ENCODE measurements at regions not wholly inside any gene's neighbourhood (a gene's known extent, or its start where the extent isn't known, plus 50 kb on each side); places are given as distances from the start of the nearest gene placed in this dataset.

GRCh38 chr2:168369031-168369430 lies 87.0 kb upstream of the CERS6 start:
- H3K4me3 ChIP-seq (ENCODE audit: low read depth, low read length), result no peak overlapping the region
- TF ChIP-seq, protein P1, sequence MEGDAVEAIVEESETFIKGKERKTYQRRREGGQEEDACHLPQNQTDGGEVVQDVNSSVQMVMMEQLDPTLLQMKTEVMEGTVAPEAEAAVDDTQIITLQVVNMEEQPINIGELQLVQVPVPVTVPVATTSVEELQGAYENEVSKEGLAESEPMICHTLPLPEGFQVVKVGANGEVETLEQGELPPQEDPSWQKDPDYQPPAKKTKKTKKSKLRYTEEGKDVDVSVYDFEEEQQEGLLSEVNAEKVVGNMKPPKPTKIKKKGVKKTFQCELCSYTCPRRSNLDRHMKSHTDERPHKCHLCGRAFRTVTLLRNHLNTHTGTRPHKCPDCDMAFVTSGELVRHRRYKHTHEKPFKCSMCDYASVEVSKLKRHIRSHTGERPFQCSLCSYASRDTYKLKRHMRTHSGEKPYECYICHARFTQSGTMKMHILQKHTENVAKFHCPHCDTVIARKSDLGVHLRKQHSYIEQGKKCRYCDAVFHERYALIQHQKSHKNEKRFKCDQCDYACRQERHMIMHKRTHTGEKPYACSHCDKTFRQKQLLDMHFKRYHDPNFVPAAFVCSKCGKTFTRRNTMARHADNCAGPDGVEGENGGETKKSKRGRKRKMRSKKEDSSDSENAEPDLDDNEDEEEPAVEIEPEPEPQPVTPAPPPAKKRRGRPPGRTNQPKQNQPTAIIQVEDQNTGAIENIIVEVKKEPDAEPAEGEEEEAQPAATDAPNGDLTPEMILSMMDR (IDR thresholded peaks at IDR 0.05; ENCODE audit: insufficient read depth, low read depth, low read length), result no peak
- no peak for DNase-seq (ENCODE audit: low read depth)

DNA sequence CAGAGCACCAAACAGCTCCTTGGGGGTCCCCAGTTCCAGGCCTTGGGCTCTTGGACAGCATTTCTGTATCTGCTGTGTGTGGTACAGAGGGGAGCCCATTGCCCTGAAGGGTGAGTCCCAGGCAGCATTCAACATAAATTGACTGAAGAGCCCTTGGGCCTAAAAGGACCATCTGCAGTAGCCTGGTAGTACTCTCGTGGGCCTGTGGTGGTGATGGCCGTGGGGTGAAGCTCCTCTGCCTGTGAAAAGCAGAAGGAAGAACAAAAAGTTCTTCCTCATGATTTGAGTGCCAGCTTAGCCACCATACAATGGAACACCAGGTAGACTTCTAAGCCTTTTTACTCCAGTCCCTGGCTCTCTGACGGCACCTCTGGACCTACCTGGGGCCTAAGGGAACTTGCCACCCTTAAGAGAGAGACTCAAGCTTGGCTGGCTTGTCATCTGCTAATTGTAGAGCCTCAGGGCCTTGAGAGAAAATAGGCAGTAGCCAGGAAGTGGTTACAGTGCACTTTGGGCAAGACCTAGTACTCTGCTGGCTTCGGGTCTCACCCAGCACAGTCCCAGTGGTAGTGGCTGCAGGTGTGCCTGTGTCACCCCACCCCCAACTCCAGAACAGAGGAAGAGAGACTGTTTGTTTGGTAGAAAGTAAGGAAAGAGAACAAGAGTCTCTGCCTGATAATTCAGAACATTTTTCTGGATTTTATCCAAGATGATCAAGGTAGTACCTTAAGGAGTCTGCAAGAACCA lies 84.6 kb upstream of the CERS6 start:
- no peak overlapping the region for H3K4me3 ChIP-seq (ENCODE audit: low read depth, low read length)
- DNase-seq (ENCODE audit: low read depth), result no peak
- TF ChIP-seq, protein P1 (IDR thresholded peaks at IDR 0.05; ENCODE audit: insufficient read depth, low read depth, low read length), result no peak

- no peak for DNase-seq (ENCODE audit: low read depth)
- H3K4me3 ChIP-seq (ENCODE audit: low read depth, low read length), result no peak overlapping the region
- TF ChIP-seq, protein P1 (IDR thresholded peaks at IDR 0.05; ENCODE audit: insufficient read depth, low read depth, low read length), result no peak
These were observed 82.6 kb upstream of the CERS6 start for GRCh38 chr2:168373468-168373867.

DNA sequence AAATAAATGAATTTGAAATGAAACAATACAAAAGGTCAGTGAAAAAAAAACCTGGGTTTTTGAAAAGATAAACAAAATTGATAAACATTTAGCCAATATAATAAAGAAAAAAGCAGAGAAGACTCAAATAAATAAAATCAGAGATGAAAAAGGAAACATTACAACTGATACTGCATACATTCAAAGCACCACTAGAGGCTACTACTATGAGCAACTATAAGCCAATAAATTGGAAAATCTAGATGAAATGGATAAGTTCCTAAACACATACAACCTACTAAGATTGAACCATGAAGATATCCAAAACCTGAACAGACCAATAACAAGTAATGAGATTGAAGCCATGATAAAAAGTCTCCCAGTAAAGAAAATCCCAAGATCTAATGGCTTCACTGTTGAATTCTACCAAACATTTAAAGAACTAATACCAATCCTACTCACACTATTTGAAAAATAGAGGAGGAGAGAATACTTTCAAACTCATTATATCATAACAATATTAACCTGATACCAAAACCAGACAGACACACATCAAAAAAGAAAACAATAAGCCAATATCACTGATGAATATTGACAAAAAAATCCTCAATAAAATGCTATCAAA lies 80.8 kb upstream of the CERS6 start:
- H3K4me3 ChIP-seq (ENCODE audit: low read depth, low read length), result no peak overlapping the region
- peak; percentile 20 for DNase-seq (ENCODE audit: low read depth)
- TF ChIP-seq, protein P1 (IDR thresholded peaks at IDR 0.05; ENCODE audit: insufficient read depth, low read depth, low read length), result peak; percentile 63

GRCh38 chr2:168378960-168379669 lies 77.0 kb upstream of the CERS6 start:
- TF ChIP-seq, protein P1 (IDR thresholded peaks at IDR 0.05; ENCODE audit: insufficient read depth, low read depth, low read length), result no peak
- no peak for DNase-seq (ENCODE audit: low read depth)
- no peak overlapping the region for H3K4me3 ChIP-seq (ENCODE audit: low read depth, low read length)

- TF ChIP-seq, protein P1 (IDR thresholded peaks at IDR 0.05; ENCODE audit: insufficient read depth, low read depth, low read length), result no peak
- no peak for DNase-seq (ENCODE audit: low read depth)
- H3K4me3 ChIP-seq (ENCODE audit: low read depth, low read length), result no peak overlapping the region
These were observed 75.6 kb upstream of the CERS6 start for GRCh38 chr2:168380500-168380899.
